Kasumi-1 (cell line): ENCODE measurements at regions not wholly inside any gene's neighbourhood (a gene's known extent, or its start where the extent isn't known, plus 50 kb on each side); places are given as distances from the start of the nearest gene placed in this dataset.

ENCODE experiments used
- DNase-seq, 2 experiments: peaks; one replicate each; lab custom pipeline; 2025; lab: John Stamatoyannopoulos, UW

DNA sequence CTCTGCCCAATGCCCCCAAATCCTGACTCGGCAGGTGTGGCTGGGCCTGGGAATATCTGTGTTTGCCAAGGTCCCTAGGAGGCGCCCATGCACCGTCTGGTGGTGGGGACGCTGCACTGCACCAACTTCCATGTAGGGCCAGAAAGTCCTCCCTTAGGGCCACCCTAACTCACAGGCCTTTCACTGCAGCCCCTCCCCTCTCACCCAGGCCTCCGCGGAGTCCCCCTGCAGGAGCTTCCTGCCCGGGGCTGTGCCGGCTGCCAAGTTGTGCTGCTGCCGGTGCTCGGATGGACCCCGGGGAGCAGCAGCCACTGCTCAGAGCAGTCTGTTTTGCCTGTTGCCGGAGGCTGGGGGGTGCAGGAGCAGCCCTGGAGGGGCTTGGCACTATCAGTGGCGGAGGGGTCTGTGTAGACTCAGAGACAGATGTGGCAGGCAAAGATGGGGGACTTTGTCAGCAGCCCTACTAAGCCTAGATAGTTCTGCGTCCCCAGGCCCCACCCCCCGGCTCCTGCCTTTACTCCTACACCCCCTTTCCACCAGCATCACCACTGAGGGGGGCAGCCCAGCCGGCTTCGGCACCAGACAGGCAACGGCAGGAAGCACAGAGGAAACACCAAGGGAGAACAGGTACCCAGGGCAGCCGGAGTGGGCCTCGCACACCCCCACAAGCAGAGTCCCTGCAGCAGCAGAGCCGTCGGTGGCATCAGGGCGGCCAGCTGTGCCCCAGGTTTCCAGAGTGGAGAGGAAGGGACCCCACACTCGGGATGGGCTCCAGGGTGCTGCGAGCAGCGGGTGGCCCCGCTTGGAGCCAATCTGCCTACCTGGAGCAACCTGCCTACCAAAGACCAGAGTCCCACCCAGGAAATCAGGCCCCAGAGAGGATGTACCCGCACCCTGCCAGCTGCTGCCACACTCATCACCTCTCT lies 124.3 kb downstream of the TRIM29 start:
- peak; percentile 2 to 7 for DNase-seq

DNA sequence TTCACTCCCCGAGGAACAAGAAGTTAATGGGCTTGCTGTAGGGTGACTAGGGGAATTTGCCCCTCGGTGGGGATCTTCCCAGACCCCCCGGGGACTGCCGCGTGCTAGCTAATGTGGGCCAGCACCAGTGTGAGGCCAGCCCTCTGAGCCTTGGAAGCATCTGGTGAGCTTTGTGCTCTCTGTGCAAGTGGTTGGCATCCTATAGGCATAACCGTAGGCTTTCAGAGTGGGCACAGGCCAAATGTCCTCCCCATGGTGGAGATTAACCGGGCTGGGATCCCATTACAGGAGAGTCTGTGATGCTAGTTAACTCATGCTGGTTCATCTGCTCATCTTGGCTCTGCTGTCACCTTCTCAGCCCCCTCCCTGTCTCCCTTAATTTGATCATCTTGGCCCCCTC lies 125.7 kb downstream of the TRIM29 start:
- DNase-seq: no peak

GRCh38 chr11:120011836-120012235 lies 126.1 kb downstream of the TRIM29 start:
- no peak for DNase-seq

DNA sequence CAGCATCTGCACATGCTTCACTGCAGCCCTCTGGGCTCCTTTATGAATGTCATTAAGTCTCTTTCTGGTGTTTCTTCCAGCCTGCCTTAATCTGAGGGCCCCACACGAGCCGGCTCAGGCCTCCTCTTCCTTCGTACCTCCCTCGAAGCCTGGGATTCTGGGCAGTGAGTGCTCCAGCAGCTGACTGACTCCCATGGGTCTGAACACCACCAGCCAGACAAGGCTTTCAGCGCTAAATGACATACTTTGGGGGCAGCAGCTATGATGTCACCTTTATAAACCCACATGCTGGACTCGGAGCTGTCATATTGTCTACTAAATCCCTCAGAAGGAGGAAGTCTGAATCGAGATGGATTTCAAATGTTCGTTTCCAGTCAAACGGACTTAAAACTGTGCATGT lies 127.1 kb downstream of the TRIM29 start:
- DNase-seq: no peak

DNA sequence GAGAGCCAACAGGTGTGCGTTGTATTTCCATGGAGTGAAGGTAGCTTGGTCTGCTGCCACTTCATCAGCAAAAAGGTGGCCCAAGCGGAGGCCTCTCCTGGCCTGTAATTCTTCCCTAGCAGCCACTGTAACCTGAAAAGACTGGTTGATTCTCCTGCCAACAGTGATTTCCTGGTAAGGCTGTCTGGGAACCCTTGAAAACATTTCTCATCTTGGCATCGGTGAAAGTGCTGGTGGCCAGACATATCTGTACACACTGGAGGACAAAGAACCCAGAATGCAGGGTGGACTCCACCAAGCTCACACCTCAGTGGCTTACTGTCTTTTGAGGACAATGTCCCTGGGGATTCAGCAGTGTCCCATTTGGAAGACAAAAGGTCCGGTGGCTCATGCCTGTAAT lies 128.0 kb downstream of the TRIM29 start:
- DNase-seq: no peak

- DNase-seq: no peak
Measured at GRCh38 chr11:120007144-120007543, 130.8 kb downstream of the TRIM29 start.

GRCh38 chr11:120004723-120005122 lies 133.2 kb downstream of the TRIM29 start:
- no peak for DNase-seq

DNA sequence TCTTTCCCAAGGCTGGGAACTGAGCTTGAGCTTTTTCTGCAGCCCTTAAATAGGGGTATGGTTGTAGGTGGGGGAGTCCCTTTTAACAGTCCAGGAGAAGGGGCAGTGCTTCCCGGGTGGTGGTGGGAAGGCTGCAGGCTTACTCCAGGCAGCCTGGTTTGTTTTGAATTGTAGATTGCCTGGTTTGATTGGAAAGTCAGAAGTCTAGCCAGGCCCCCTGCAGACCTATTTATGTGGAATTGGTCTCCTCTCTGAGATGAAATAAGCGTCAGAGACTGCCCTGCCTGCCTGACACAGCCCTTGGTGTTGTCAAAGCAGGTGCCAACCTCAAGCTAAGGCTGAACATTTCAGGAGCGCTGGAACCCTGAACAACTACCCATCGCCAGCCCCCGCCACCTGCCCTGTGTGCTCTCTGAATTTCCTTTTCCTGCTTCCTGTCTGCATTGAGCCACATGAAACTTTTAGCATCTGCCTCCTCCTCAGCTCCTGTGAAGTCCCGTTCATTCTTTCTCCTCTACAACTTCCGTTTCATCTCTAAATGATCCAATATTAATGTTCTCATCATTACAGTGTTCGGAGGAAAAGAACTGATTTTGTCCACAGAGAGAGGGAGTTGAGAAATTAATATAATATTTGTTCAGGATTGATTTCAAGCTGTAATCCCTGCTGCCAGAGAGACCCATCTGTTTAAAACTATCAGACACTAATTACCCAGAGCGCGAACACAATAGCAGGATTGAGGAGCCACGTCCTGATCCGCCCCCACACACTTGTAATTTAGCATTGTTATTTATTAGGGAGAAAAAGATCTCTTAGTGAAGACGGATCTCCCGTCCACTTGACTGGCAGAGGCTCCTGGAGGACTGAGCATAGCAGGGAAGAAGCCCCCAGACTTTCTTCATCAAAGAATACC lies 136.5 kb downstream of the TRIM29 start:
- no peak for DNase-seq

DNA sequence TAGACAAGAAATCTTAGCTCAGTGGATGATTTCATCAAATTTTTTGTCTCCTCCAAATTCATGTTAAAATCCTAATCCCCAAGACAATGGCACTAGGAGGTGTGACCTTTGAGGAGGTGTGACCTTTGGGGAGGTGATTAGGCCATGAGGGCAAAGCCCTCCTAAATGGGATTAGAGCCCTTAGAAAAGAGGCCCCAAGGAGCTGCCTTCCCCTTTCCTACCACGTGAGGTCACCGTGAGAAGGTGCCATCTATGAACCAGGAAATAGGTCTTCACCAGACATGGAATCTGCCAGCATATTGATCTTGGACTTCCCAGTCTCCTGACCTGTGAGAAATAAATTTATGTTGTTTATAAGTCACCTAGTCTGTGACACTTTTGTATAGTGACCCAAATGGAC lies 138.7 kb downstream of the TRIM29 start:
- DNase-seq: no peak

DNA sequence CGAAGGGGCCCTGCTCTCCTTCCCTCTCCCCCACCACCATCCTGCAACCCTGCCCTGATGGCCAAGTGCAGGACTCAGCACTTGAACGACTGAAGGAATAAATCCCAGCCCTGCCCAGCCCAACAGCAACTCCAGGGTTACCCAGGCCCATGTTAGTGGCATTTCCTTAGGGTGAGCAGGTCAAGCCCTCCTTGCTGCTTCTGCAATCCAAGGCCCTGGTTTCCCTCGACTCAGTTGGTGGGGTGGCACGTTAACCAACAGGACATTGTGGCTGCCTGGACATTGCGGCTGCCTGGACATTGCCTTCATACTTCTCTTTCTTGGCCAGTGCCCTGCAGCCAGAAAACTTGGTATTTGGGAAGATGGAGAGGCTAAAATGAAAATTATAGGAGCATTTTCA lies 141.4 kb downstream of the TRIM29 start:
- no peak for DNase-seq

DNA sequence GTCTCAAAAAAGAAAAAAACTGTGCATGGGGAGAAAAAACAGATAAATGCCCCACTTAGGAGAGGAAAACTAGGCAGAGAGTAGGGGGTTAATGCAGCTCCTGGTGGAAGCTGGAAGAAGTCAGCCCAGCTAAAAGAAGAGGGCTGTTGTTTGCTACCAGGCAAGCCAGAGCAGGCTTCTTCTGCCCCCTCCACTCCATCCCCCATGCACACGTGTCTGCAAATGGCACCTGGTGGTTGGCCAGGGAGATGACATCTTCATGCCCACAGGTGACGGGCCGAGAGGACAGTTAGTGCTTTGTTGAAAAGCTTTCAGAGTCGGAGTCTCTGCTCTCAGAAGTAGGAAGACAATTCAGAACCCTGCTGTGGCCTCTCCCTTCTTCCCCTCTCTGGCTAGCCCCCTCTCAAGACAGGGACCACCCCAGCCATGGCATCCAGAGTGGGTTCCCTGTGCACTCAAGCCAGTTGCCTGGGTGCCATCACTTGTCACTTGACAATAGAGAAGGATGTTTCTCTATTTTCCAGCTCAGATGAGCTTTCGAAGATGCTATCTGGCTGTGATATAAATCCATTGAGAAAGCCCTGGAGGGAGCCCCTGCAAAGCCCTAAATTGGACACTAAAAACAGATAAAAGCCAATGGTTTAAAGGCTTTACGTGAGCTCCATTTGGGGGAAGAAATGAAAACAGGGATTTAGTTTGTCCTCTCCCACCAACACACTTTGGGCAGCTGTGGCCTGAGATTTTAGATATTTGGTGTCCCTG lies 142.0 kb downstream of the TRIM29 start:
- no peak for DNase-seq

- no peak for DNase-seq
Measured at GRCh38 chr11:119993722-119994121, 144.2 kb downstream of the TRIM29 start.

GRCh38 chr11:119992171-119993051 lies 145.5 kb downstream of the TRIM29 start:
- no peak for DNase-seq

GRCh38 chr11:119991669-119992068 lies 146.2 kb downstream of the TRIM29 start:
- no peak for DNase-seq

DNA sequence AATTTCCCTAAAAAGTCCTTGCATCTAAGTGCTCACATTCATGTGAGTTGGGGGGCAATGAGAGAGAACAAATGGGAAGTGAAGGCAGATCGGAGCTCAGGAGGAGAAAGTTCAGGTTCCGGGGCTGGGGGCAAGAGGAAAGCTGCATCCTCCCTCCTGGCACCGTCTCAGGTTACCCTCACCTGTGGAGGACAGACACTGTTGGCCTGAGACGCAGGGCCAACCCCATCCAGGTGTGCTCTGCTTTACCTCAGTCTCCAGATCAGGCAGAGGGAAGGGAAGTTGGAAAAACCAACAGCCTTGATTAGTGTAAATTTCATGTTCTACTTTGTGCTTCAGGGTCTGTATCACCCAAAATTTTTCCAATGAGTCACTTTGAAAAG lies 146.9 kb downstream of the TRIM29 start:
- no peak for DNase-seq

- no peak for DNase-seq
Measured at GRCh38 chr11:119990309-119991021, 147.4 kb downstream of the TRIM29 start.

DNA sequence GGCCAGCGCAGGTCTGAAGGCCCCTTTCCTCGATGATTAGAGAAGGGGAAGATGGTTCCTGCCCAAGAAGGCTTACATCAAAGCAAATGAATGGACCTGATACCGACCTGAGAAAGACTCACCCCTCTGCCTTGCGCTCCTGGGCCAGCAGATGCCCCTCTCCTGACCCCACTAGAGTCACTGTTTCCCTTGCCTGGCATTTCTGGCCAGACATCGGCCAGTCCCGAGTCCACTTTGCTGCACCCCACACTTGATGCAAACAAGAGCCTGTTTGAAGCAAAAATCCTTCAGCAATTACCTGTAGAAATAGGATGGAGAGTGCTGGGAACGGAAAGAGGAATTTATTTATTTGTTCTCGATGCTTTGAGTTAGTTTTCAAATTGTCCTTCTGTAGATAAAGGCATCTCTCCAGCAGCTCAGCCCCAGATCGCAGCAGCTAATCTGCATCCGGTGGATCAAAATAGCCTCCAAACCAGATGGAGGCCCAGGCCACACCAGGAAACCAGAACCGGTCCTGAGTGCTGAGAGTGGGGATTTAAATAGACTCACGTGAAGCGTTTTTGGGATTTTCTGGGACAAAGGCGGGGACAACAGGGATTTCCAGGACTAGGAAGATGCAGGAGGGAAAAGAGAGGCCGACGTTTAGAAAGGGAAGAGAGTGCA lies 148.6 kb downstream of the TRIM29 start:
- no peak for DNase-seq

GRCh38 chr11:119985551-119985950 lies 152.4 kb downstream of the TRIM29 start:
- no peak for DNase-seq

- no peak for DNase-seq
Measured at GRCh38 chr11:119983816-119984215, 154.1 kb downstream of the TRIM29 start.

GRCh38 chr11:119983240-119983732 lies 154.6 kb downstream of the TRIM29 start:
- no peak for DNase-seq
